Kidney (tissue), 13 donors: ENCODE measurements at regions not wholly inside any gene's neighbourhood (a gene's known extent, or its start where the extent isn't known, plus 50 kb on each side); places are given as distances from the start of the nearest gene placed in this dataset.
A peak's percentile ranks its signal among the peaks of the same experiment; 100 is the strongest.

ENCODE experiments used
- DNase-seq, 5 donors: peaks; one replicate each; pipeline ENCODE4 v3.0.0-alpha.2; 2013 to 2020
- FAIRE-seq: peaks from 2 replicates; lab custom pipeline; 2012; peaks lifted over from hg19 to GRCh38; lab: Jason Lieb, UNC
- H3K27ac ChIP-seq, 2 donors: one replicate each; pipeline ENCODE4 v1.7.0; 2013; ENCODE audit warnings: low read depth in 2 of 2, low read length in 2 of 2, inconsistent platforms in 1 of 2
- H3K27me3 ChIP-seq: one replicate; pipeline ENCODE4 v1.7.1; 2013; ENCODE audit warnings: low read length, inconsistent platforms; ENCODE audit not compliant: control insufficient read depth, insufficient read depth
- H3K36me3 ChIP-seq, 3 donors: one replicate each; pipeline versions ENCODE4 v1.7.0 to v1.7.1; 2013; ENCODE audit warnings: low read length in 3 of 3, control low read depth in 1 of 3, inconsistent platforms in 1 of 3; ENCODE audit not compliant: insufficient read depth in 3 of 3, control insufficient read depth in 2 of 3
- H3K4me1 ChIP-seq, 3 donors: one replicate each; pipeline versions ENCODE4 v1.7.0 to v1.7.1; 2013; ENCODE audit warnings: low read length in 3 of 3, inconsistent platforms in 1 of 3, low read depth in 1 of 3; ENCODE audit not compliant: control insufficient read depth in 2 of 3, insufficient read depth in 2 of 3
- H3K4me3 ChIP-seq, 3 donors: one replicate each; pipeline versions ENCODE4 v1.7.0 to v1.8.1; 2013; ENCODE audit warnings: low read length in 3 of 3, control low read depth in 1 of 3, inconsistent platforms in 1 of 3
- H3K9ac ChIP-seq, 3 donors: one replicate each; pipeline versions ENCODE4 v1.7.0 to v1.7.1; 2013; ENCODE audit warnings: low read length in 3 of 3, control low read depth in 1 of 3, inconsistent platforms in 1 of 3
- H3K9me3 ChIP-seq, 3 donors: one replicate each; pipeline versions ENCODE4 v1.7.0 to v1.7.1; 2013; ENCODE audit warnings: low read length in 3 of 3, control low read depth in 1 of 3, inconsistent platforms in 1 of 3; ENCODE audit not compliant: control insufficient read depth in 2 of 3, insufficient read depth in 1 of 3
- CTCF ChIP-seq: IDR thresholded peaks from 3 replicates; pipeline ENCODE4 v1.5.1; 2012; ENCODE audit warnings: mild to moderate bottlenecking, moderate library complexity, borderline replicate concordance; ENCODE audit not compliant: insufficient read depth; ENCODE audit errors: extremely low read depth
- intact Hi-C: fragments of 100-400 bp; cut with DNase I; formaldehyde crosslinking; loops from one replicate; pipeline ENCODE4 v1.11.1; 2022
- donor health status: control.
- donor health status: control.
- donor health status: control.
- donor health status: control.
- donor health status: control.
- donor health status: DM: yes; HTN: yes; CAD: no.
- donor health status: Normal renal cell carcinoma (clear cell type).

DNA sequence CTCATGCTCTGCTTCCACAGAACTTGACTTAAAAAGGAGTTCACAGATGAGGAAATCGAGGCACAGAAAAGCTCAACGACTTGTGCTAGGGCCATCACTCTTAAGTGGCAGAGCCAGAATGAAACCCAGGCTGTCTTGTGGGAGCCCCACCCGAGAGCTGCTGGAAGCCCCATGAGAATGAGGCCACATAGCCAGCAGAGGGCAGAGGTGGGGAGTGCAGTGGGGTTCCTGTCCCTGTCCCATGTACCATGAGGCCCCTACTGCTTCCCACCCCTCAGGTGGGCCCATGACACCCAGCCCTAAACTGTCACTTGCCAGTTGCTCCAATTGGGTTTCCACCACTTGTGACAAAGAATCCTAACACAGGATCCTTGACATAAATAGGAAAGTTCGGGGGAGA, 175.9 kb downstream of the IRS2 start:
- no peak overlapping the region for H3K9ac ChIP-seq
- peak; percentile 14 for TF ChIP-seq CTCF
- H3K4me3 ChIP-seq, result no peak overlapping the region
- no peaks in the 10 kb centered on the region for H3K9me3 ChIP-seq
- H3K27ac ChIP-seq, result no peak overlapping the region
- H3K4me1 ChIP-seq, result no peaks in the 10 kb centered on the region
- no peak for DNase-seq
- no peaks in the 10 kb centered on the region for H3K27me3 ChIP-seq
- intact Hi-C loops, result no loop called here
- FAIRE-seq, result no peak
- H3K36me3 ChIP-seq, result no peaks in the 10 kb centered on the region

- H3K4me1 ChIP-seq, result no peaks in the 10 kb centered on the region
- H3K36me3 ChIP-seq, result no peaks in the 10 kb centered on the region
- intact Hi-C loops, result no loop called here
- H3K9me3 ChIP-seq, result no peaks in the 10 kb centered on the region
- no peak overlapping the region for H3K4me3 ChIP-seq
- no peak overlapping the region for H3K27ac ChIP-seq
- no peak for TF ChIP-seq CTCF
- DNase-seq (peak in 3 of 5 donors; percentile 21 to 65 (median 58)), FAIRE-seq (no peak)
- no peak overlapping the region for H3K9ac ChIP-seq
- no peaks in the 10 kb centered on the region for H3K27me3 ChIP-seq
Observed at GRCh38 chr13:109608503-109608902, 177.9 kb downstream of the IRS2 start.

GRCh38 chr13:109608059-109608458, 178.3 kb downstream of the IRS2 start:
- TF ChIP-seq CTCF, result no peak
- no peak overlapping the region for H3K9ac ChIP-seq

GRCh38 chr13:109606520-109606919, 179.9 kb downstream of the IRS2 start:
- Histone ChIP-seq H3K9ac (no peak overlapping the region), H3K36me3 (no peaks in the 10 kb centered on the region), H3K4me1 (no peaks in the 10 kb centered on the region), H3K27ac (no peak overlapping the region), H3K27me3 (no peaks in the 10 kb centered on the region), H3K4me3 (no peak overlapping the region), H3K9me3 (no peaks in the 10 kb centered on the region)
- TF ChIP-seq CTCF, result no peak
- no peak for FAIRE-seq
- no peak for DNase-seq
- intact Hi-C loops, result no loop called here

More at GRCh38 chr13:109608059-109608458, 178.3 kb downstream of the IRS2 start:
- Histone ChIP-seq H3K27me3 (no peaks in the 10 kb centered on the region), H3K36me3 (no peaks in the 10 kb centered on the region), H3K4me3 (no peak overlapping the region), H3K4me1 (no peaks in the 10 kb centered on the region), H3K27ac (no peak overlapping the region), H3K9me3 (no peaks in the 10 kb centered on the region)
- no peak for FAIRE-seq
- no peak for DNase-seq
- intact Hi-C loops, result no loop called here
